NCI-H774 (cell line): ENCODE measurements at regions not wholly inside any gene's neighbourhood (a gene's known extent, or its start where the extent isn't known, plus 50 kb on each side); places are given as distances from the start of the nearest gene placed in this dataset.
A peak's percentile ranks its signal among the peaks of the same experiment; 100 is the strongest.

Source experiments
- DNase-seq: peaks from one replicate; lab custom pipeline; 2025; lab: John Stamatoyannopoulos, UW

DNA sequence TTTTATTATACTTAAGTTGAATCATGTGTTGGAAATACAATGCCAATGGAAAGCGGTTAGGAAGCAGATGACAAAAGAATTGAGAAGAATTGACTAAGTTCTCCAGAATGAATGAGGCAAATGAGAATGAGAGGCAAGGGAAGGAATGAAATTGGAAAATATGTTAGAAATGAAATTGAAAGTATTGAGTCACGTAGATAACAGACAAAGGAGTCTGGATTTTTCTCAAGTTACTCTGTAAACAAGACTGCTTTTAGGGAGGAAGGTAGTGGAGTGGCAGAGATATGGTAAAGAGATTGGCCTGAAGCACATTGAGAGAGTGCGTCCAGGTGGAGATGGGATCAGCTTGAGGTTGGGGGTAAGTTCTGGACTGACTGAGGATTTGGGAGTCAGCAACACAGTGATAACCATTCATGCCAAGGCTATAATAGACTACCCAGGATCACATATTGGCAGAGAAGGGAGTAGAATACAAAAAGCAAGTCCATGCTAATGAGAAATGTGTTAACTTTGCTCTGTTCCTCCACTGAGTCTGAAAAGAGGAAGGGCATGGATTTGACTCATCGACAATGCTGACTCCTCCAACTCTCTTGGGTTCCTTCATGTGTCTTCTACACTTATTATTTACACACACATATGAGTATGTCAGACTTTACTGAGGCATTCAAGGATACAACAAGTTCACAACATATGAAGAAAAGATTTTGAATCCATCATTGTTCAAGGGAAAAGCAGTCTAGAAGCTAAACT lies 814.2 kb upstream of the ZNF608 start:
- no peak for DNase-seq

DNA sequence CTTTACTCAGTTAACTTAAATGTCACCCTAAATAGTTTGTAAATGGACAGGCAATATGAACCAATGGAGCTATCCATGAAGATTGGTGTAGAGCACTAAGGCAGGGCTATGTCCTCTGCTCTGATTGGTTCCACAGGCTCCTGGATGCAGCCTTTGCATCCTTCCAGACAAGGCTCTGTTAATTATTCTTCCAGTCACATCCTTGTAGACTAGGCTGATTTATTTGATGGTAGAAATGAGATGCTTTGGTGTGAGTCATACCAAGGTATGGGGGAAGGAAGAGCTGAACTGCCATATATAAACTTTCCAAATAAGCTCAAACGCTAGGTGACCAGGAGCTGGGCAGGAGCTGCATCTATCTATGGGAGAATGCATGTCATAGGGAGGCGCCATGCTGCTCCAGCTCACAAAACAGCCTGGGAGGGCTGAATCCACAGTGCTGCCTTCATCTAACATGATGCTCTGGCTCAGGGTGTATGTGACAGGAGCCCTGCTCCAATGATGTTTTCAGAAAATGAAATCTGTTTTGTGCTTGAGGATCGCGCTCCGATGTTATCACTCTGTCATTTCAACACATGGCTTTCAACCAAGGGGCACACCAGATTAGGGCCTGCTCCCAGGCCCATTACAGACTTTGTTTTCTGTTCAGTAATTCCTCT lies 818.0 kb upstream of the ZNF608 start:
- DNase-seq, result no peak

DNA sequence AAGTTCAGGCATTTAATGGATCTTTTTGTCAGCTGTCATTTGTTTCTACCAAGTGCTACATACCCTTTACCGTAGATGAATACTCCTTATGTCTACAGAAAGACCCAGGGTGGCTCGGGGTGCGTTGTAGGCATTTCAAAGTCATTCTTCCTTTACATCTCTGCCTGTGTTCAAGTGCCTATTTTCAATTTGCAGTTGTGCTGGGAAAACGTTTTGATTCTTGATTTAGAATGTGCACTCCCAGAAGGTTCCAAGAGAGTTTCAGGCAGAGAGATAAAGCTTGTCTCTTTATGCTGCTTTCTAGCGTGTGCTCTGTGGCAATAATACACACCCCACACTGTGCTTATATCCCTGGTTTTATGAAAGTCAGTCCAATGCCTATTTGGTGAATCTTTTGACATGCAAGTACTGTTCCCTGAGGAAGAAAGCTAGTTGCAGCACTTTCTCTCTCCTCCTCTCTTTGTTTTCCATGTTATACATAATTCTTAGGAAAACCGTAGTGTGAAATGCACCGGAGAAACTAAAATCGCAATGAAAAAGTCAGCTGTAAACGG lies 828.1 kb upstream of the ZNF608 start:
- DNase-seq, result no peak

DNA sequence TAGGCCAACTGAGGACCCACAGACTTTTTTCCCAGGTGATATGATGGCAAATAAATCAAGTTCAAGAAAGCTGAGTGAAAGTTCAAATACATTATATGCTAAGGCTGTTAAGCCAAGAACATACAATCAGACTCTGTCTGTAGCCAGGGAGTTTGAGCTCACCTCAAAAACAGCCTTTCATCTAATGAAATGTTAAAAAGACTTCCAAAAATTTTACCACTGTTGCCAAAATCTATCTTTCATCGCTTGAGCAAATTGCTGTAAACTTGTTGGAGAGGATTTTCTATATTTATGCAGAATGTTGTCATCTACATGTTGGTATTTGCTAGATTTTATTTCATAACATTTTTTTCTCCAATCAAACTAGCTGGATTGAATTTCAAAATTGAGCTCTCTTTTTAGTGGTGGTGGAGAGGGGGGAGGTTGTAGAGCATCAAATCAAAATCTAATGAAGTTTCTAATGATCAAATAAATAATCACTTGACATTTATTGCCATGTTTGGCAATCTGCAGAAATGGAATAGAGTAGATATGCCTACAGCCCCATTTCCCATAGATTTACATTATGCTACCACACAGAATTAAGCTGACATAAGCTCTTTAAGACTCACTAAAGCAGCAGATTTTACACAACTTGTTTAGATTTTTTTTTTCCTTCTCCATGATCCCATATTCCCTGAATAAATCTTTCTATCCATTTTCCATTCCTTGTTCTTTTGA lies 828.9 kb upstream of the ZNF608 start:
- no peak for DNase-seq

DNA sequence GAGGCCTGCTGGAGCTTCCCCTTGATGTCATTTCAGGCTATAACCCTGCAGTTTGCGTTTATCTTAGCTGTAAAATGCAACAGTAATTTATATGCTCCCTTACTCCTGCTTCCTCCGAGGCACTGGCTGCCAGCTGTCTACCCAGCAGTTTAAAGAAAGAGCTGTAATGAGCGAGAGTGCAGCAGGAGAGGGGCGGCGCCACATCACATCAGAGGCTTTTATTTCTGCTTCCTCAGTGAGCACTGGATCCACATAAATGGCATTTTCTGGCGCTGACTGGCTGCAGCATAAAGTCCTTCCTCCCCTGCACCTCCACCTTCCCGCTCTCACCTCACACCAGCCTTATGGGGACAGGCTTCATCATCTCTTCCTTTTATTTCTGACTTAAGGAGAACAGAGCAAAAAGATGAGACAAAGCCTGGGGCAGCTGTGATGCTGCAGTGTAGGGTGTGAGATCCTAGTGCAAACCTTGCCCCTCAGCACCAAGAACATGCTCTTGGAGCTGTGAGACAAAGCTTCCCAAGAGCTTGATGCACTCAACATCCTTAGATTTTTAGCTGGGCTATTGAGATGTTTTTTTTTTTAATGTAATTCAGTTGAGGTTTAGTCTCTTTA lies 829.6 kb upstream of the ZNF608 start:
- DNase-seq, result peak; percentile 52

DNA sequence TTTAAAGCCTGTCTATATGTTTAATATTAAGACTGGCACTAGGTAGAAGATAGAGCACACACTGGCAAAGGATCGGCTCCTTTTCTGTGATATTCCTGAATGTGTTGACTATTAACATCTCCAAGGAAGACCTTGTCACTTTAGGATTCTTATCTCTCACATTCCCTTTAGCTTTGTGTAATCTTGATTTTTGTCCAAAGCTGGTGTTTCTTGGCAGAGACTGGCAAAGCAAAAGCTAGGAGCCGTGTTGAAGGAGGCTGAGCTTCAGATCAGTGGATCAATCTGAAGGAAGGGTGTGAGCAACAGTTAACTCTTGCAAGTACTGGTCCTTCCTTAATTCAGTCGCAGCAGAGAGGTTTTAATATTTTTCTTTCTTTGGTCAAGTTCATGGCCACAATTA lies 830.4 kb upstream of the ZNF608 start:
- no peak for DNase-seq

DNA sequence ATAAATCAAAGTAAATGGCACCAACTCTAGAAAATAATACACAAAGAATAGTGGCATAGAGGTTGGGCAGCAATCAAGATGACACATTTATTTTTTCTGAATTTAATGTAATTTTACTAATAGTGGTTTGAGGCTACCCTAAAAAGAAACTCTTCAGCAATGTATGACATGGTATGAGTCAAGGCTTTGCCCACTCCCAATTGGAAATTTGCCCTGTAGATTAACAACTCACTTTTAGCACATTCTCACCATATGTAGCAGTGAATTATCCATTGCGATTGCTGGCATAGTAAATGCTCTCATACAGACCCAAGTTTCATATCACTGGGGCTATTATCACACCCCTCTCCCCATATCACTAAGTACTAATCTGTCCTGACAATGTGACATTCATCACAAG lies 832.1 kb upstream of the ZNF608 start:
- no peak for DNase-seq

DNA sequence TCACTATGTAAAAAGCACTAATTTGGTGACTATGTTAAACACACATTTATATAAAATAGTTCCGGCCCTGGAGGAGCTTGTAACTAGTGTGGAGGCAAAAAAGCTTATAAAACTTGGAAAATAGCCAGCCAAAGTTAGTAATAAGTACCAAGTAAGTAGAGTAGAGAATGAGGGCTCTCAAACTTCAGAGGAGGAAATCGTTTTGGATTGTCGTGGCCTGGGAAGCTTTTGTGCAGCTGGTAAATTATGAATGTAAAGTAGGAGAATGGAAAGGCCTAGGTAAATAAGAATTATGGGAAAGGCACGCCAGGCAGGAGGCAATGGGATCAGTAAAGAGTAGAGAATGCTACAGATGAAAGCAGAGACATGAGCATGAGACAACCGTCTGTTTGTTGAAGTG lies 832.7 kb upstream of the ZNF608 start:
- DNase-seq, result no peak

DNA sequence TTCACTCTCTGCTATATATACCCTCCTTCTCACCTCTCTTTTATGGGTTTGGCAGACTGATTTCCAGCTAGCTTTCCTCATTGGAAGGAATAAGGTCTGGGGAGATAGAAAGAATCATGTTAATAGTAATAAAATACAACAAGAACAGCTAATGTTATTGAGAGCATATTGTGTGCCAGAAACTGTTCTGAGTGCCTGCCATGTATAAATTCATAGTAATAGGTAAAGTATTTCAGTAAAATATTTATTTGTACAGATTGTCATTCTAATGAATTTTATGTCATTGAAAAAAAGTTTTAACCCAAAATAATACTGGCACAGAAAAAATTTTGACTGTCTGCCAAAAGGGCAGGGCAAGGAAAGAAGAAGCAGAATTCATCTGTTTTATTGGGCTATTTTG lies 834.9 kb upstream of the ZNF608 start:
- DNase-seq, result no peak

DNA sequence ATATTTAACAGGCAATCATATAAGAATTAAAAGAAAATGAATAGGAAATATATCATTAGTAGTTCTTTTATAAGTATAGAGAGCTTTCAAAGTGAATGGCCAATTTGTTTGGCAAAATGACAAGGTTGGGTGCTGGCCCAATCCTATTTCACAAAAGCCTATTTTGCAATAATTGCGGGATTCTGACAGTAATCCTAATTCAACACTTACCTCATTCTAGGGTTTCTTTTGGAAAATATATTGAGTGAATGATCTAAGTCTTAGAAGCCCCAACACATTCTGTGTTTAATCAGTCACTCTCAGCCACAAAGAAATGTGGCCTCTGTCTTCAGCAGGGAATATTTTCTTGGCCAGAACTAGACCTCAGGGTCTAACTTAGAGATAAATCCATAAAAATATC lies 835.9 kb upstream of the ZNF608 start:
- DNase-seq, result no peak

DNA sequence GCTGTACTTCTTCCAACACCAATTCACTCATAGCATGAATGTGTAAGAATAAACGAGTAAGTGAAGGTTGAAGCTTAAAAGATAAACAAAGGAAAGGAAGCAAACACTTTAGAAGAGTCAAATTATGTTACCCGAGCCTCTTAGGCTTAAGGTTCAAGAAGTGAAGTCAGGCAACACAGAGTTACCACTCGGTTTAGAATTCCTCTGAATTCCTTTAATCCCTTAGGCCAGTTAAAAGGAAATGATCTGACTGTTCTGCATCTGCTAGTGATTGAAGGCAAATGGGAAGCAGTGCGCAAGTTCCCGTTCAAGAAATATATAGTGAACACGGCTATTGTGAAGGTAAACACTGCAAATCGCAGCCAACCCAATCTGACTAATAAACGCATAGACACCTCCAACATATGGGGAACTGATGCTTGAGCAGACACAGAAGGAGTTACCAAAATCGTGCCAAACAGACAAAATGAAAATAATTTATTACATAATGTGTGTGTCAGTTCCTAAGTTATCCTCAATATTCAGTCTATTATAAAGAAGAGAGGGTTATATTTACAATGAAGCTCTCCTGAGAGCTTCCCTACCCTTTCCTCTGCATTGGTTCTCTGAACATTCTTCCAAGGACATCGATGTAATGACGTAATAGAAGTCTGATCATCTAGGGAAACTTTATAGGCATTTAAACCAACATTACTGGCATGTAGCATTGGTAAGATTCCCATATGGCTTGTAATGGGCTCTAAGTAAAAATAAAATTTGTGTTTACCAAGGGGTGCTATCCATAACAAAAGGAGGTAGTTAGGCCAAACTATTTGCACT lies 837.1 kb upstream of the ZNF608 start:
- no peak for DNase-seq

DNA sequence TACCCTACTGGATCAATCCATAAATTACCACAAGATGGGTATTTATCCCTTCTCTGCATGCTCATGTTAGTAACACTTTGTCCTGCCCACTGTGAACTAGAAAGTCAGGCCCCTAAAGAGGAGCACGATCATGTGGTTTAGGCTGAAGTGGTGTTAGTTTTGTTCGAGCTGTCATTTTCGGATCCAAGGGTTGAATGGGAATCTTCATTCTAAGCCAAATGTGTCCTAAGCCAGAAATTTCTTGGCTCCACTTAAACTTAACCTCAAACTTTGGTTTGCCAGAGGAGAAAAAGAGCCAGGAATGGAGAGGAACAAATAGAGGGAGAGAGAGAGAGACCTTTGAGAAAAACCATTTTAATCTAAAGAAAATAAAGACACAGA lies 837.7 kb upstream of the ZNF608 start:
- no peak for DNase-seq

DNA sequence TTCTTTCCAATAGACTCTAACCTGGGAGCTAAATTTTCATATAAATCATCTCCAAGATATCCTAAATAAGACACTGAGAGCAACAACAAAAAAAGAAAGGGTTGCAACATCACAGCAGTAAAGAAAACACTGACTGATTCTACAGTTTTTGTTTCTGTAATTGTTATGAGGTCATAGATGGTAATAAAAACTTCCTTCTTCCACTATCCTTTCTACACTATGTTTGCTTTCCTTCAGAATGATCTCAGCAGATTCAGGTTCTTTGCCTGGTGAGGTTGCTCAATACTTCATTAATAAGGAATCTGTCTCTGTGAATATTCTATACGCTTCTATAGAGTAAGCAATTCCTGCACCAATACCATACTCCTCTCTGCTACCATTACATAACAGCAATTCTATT lies 835.6 kb upstream of the GRAMD2B start:
- DNase-seq, result no peak

DNA sequence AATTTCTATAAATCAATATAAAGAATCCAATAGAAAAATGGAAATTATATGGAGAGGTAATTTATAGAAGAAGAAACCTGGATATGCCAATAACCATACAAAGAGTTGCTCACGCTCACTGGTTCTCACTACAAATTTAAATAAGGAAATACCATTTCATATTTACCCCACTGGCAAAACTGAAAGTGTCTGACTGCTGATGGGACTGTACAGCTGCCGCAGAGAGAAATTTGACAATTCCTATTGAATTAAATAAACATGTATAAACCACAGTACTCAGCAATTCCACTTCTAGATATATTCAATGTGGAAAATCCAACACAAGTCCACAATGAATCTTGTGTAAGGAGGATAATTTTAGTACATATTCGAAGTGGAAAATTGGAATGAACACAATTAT lies 830.4 kb upstream of the GRAMD2B start:
- no peak for DNase-seq

DNA sequence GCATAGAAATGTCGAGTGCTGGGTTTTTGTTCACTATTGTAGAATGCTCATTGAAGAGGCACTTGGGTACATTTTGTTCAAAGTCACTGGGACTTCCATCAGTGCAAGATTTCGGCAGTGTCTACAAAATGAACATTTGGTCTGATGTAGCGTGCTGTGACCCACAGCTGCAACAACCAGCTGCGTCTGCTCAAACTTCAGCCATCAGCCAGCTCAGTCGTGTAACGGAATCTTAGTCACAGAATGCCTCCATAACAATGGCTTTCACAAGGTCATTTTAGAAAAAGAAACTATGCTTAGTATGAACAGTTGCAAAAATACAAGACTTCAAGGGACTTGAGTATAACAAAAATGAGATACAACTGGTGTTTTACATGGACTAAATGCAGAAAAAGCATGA lies 828.1 kb upstream of the GRAMD2B start:
- no peak for DNase-seq

DNA sequence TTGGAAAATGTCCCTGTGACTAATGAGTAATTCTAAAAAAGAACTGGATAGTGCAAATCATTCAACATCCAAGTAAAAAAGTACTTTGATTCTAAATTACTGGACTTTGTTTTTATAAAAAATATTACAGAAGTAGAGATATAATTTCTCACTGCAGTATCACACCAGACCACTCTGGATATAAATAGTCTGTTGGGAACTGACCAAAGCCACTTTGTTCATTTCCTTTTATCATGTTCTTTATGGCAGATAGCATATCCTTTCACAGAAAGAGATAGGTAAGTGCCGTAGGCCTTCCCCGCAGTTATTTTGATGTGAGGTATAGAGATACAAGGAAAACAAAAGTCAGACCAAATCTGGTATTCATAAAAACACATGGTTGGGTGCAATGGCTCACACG lies 827.4 kb upstream of the GRAMD2B start:
- DNase-seq, result no peak

DNA sequence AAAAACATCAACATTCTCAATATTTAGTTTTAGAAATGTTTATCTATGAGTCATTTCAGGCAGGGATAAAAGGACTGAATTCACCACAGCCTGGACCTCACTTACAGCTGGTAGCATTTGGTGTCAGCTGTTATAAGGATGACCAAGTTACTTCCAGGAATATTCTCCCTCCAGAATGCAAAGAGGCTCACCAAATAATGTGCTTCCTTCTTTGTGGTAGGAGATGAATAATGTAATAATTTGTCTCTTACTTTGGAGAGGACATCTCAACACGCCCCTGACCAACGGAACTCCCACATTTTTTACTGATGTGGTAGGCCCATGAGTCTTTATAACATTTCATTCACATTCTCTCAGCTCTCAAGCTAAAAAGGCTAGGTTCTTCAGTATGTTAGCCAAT lies 825.9 kb upstream of the GRAMD2B start:
- DNase-seq, result no peak

DNA sequence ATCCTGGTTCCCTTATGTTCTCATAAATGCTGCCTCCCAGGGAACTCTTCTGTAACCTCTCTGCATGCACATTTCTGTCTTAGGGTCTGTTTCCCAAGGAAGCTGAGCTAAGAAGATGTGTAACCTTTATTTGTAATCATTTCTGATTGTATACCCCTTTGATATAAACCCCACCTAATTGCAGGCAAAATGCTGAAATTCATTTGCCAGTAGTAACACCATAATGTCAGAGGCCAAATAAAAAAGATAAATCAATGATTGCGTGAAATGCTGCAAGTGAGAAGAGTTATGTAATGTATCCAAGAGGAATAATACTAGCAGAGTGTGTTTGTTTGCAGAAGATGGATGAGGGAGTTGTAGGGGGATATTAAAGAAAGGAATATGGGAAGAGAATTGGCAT lies 822.6 kb upstream of the GRAMD2B start:
- no peak for DNase-seq

DNA sequence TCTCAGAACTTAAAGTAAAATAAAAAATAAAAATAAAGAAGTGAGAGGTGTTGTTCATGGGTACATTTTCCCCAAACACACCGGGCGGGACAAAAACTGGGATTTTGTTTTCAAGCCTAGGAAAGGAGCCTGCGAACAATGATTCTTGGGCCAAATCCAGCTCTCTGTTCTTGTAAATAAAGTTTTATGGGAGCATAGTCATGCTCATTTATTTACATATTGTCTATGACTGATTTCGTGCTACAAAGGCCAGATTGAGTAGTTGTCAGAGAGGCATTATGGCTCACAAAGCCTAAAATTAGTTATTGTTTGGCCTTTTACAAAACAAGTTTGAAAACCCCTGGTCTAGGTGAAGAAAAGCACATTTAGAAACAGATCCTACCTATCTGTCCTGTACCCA lies 821.0 kb upstream of the GRAMD2B start:
- DNase-seq, result no peak

DNA sequence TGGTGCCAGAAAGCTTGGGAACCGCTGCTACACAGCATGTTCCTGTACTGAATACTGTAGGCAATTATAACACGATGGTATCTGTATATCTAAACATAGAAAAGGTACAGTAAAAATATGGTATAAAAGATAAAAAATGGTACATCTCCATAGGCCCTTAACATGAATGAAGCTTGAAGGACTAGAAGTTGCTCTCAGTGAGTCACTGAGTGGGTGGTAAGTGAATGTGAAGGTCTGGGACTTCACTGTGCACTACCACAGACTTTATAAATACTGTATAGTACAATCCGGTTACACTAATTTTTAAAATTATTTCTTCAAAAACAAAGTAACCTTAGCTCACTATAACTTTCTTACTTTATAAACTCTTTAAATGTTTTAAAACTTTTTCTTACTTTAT lies 819.9 kb upstream of the GRAMD2B start:
- no peak for DNase-seq

DNA sequence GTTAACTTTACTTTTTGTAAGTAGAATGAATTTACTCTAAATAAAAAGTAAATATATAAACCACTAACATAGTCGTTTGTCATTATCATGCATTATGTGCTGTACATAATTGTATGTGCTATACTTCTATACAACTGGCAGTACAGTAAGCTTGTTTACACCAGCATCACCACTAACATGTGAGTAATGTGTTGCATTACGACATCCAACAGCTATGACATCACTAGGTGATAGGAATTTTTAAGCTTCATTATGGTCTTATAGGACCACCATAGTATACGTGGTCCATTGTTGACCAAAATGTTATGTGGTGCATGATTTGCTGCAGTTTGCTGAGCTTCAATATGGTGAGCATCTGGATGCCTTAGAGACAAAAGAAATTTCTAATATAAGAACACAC lies 819.1 kb upstream of the GRAMD2B start:
- no peak for DNase-seq

DNA sequence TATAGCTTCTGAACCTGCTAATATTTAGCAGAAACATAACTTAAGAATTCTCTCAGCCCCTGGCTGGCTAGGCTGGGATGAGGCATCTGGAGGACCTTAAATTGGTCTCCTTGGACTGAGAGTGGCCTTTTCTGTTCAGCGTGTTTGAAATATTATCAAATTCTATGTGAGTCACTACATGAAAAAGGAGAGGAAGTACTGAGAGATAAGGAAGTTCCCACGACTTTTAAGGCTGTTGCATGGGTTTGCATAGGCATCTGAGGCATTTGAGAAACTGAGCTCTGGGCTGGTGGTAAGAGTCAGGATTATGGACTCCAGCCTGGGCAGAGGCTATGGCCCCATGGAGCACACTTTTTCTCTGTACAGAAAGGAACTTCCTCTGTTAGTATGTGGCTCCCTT lies 816.2 kb upstream of the GRAMD2B start:
- DNase-seq, result no peak
